Gastroesophageal sphincter (tissue), 2 donors: ENCODE measurements at regions not wholly inside any gene's neighbourhood (a gene's known extent, or its start where the extent isn't known, plus 50 kb on each side); places are given as distances from the start of the nearest gene placed in this dataset.

Experiments used
- POLR2A ChIP-seq, 2 donors: fragments of 450-650 bp; IDR thresholded peaks; one replicate each; pipeline ENCODE4 v1.6.1; 2017; ENCODE audit warnings: antibody characterized with exemption in 2 of 2, mild to moderate bottlenecking in 2 of 2, moderate library complexity in 1 of 2
- POLR2AphosphoS5 ChIP-seq: sonication (generic); formaldehyde crosslinking; IDR thresholded peaks from one replicate; pipeline ENCODE4 v1.6.1; 2017; ENCODE audit warnings: antibody characterized with exemption

GRCh38 chr16:55929181-55929580 is 54.0 kb upstream of the CES5A start:
- TF ChIP-seq POLR2A (IDR thresholded peaks at IDR 0.05) = no peak
- TF ChIP-seq POLR2AphosphoS5 = no peak
